Hematopoietic multipotent progenitor cell treated with erythropoietin and hydrocortisone succinate and interleukin-3 and kit ligand, for 17 days (in vitro differentiated cells): ENCODE measurements at regions not wholly inside any gene's neighbourhood (a gene's known extent, or its start where the extent isn't known, plus 50 kb on each side); places are given as distances from the start of the nearest gene placed in this dataset.

ENCODE experiments used
- DNase-seq: peaks from one replicate; pipeline ENCODE4 v3.0.0-alpha.2; 2015; ENCODE audit warnings: low spot score

GRCh38 chr21:16913010-16913409 is 599.8 kb upstream of the CXADR start:
- no peak for DNase-seq

GRCh38 chr21:16928439-16928838 is 584.4 kb upstream of the CXADR start:
- no peak for DNase-seq

DNA sequence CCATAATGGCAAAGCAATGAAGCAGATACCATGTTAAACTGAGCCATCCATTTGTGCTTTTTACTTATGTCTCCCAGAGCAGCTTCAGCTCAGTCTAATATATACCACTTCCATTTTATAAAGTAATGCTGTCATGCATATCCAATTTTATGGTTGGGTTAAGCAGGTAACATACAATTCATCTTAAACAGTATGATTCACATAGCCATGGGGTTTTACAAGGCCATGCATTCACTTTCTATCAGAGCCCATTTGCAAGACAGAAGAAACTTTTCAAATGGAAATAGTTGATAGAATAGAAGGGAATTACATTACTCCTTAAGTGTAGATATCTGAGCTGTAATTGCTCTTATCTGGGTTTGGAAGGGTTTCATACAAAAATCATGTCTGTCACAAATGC is 580.5 kb upstream of the CXADR start:
- DNase-seq, result no peak

DNA sequence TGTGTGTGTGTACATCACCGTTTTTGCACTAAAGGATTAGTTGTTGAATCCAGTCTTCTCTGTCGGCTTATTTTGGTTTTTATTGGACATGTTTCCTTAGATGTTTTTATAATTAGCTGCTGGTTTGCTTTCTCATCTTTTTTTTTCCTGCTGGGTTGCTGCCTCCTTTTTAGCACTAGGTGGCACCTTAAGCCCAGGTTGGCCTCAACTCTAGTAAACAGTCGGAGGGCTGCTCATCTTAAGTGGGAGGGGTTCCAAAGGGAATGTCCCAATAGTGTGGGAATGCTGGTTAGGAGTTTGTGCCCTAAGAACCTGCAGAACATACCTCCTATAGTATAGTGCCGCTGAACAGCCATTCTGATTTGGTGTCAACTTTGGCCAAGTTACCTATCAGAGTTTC is 570.1 kb upstream of the CXADR start:
- DNase-seq, result no peak

DNA sequence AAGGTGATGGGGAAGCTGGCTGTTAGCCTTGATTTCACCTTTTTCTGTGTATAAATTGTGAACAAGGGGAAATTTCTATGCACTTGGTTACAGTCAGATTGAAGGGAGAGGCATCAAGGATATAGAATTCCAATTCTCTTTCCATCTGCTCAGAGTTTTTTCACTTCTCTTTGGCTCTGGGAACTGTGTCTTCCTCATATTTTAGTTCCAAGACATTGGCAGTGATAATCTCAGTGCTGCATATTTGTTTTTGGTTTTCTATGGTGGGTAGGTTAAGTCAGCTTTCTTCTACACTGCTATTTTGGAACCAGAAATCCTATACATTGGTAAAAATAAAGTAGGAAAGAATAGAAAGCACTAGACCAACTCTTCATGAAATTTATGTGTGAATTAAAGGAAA is 569.6 kb upstream of the CXADR start:
- no peak for DNase-seq

DNA sequence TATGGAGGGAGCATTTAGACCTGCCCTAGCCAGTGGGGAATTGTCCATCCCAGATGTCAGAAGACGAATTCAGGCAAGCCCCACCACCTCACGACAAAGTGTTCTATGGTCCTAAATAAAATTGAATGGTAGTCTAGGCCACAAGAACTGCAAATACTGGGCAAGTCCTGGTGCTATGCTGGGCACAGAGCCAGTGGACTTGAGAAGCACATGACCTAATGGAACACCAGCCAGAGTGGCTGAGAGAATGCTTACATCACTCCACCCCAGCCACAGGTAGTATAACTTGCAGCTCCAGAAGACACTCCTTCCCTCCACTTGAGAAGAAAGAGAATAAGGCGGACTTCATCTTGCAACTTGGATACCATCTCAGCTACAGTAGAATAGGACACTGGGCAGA is 567.3 kb upstream of the CXADR start:
- no peak for DNase-seq

- DNase-seq, result no peak
These were observed 556.0 kb upstream of the CXADR start for GRCh38 chr21:16956824-16957223.

DNA sequence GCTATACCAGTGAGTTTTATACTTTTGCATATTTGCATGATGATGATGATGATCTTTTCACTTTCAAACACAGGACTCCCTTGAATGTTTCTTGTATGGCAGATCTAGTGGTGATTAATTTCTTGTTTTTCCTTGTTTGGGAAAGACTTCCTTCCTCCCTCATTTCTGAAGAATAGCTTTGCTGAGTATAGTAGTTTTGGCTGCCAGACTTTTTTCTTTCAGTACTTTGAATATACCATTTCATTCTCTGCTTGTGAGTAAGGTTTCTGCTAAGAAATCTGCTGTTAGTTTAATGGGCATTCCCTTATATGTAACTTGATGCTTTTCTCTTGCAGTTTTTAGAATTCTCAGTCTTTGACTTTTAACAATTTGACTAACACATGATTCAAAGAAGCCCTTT is 547.4 kb upstream of the CXADR start:
- DNase-seq, result no peak

GRCh38 chr21:16968436-16968835 is 544.4 kb upstream of the CXADR start:
- no peak for DNase-seq

DNA sequence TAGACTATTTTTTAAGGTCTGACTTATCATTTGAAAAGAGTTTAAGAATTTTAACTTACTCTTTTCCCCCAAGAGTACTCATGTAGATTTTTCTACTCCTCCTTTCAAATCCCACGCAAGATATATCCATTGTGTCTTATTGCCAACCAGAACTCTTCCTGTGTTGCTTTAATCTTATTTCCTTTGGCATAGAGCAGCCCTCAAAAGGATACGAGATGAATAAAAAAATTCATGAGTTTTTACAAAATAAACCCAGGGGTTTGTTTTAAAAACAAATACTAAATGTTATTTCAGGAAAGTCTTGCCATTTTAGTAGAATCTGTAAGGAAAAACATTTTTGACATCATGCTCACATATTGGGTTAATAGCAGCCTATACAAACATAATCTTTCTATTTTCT is 543.2 kb upstream of the CXADR start:
- DNase-seq, result no peak

GRCh38 chr21:16974060-16974459 is 538.8 kb upstream of the CXADR start:
- DNase-seq, result no peak

DNA sequence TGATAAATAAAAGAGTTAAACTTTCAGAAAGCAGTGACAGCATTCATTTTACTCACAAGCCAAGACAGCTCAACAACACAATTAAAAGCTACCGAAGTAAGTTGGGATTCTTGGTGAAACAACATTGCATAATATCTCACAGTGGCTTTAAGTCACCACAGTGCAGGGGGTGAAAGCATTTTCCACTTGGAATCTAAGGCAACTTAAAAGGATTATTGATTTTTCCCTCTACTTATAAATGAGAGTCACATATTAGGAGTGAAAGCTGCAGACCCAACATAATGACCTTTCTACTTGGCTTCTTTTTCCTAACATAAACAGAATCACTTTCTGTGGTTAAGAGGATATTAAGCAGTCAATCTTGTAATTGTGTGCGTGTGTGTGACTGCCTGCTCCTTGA is 536.6 kb upstream of the CXADR start:
- DNase-seq, result no peak

GRCh38 chr21:16978309-16978895 is 534.4 kb upstream of the CXADR start:
- no peak for DNase-seq

DNA sequence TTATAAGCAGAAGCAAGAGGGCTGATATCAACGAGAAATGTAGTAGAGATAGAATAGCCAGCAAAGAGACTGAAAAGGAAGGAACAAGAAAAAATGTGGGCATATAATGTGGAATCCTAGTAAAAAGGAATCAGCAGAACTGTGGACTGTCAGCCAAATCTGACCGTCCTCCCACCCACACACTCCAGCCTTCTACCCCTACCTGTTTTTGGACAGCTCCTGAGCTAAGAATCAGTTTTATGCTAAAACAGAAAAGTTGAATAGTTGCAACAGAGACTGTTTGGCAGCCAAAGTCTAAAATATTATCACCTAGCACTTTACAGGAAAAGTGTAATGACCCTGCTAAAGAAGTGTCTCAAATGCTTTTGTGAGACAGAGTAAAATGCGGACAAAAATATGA is 533.3 kb upstream of the CXADR start:
- DNase-seq, result no peak

DNA sequence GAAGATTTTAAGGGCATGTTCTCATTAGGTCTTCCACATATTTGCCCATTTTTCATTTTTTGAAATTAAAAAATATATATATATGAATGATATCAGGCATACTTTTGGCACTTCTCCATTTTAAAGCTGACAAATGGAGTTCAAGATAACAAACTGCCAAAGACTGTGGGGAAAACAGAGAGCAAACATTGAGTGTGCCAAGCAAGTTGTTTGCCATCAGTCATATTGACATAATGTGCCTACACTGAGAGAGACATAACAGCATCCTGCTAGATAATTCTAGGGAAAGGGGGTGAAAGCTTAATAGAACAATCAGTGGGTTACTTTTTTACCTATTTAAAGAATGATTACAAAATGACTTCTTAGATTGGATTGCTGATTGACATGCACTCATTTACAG is 529.4 kb upstream of the CXADR start:
- no peak for DNase-seq

DNA sequence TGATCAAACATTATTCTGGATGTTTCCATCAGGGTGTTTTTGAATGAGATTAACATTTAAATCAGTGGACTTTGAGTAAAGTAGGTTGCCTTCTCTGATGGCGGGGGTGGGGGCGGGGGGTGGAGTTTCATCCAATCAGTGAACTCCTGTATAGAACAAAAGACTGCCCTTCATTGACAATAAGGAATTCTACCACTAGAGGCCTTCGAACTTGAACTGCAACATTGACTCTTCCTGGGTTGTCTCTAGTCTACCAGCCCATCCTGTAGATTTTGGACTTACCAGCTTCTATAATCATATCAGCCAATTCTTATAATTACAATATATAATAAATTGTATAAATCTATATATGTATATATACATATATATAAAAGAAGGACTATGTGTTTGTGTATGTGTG is 520.4 kb upstream of the CXADR start:
- DNase-seq, result no peak

GRCh38 chr21:16993416-16994038 is 519.3 kb upstream of the CXADR start:
- DNase-seq, result no peak

- no peak for DNase-seq
These were observed 510.1 kb upstream of the CXADR start for GRCh38 chr21:17002594-17003257.

DNA sequence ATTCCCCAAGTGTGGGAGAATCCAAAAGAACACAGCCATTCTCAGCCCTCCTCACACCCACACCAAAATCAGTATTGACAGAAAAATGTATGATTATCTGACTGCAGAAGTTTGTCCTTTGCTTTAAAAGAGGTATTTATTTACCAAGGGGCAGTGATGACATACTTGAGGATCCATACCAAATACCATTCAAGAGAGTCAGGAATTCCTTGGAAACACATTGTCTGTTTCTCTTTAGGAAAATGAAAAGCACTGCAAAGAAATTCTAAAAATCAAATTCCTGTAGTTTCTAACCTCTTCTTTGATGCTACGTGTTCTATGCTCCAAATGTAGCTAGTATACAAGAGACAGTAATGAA is 509.6 kb upstream of the CXADR start:
- DNase-seq, result no peak

DNA sequence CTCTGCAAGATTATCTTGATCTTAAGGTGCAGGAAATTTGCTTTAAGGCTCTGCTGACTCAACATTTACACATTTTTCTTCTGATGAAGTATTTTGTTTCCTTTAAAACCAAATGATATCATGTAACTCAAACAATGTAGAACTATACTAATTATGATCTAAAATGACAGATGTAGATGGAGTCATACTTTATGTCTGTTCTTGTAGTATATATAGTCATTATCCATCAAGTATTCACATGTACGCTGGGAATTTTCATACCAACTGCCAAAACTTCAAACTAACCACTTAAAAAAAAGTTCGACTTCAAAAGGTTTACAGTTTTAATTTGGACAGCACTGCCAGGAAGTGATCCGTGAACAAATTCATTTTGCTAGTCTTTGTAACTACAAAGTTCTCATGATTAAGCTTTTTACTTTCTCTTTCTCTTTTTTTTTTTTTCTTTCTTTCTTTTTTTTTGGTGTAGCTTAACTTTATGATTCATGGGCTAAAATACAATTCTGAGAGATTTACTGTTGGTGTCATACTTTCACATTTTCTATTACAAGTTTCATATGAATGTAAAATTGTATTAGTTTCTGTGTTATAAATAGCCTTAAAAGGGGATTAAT is 509.0 kb upstream of the CXADR start:
- no peak for DNase-seq

DNA sequence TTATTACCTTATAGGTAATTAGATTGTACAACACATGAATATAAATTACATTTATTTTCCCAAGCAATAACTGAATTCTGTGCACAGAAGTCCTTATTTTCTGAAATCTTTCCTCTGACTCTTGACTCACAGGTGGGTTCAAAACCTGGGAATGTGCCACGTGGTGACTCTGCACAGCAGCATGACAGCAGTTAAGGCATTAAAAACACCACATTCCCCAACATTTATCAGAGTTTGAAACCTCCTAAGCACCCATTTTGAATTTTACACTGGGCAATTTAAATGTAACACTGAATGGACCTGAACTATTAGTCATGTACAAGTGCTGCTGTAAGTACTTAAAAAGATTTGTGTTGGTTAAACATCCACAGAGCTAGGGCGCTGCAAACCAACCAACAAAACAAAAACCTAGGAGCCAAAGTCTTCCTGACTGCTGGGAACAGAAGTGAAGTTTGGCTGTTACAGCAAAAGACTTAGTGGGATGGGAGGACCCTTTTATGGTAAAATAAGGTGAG is 480.6 kb upstream of the CXADR start:
- no peak for DNase-seq

DNA sequence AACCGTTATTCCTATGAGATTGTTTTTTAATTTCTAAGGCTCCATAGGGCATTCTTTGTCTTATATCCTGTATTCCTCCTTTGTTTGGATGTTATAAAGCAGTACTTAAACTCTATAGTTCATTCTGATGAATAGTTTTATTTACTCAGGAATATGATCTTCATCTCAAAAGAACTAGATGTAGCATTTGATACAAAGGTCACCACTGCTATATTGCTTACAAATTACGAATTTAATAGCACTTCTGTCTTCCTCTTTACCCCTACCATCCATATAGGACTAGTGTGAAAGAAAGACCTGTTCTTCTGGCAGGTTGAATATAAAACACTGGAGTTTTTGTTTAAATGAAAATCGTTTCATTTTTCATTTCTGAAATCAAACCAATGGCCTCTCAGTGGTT is 468.1 kb upstream of the CXADR start:
- DNase-seq, result no peak

GRCh38 chr21:17045214-17045853 is 467.5 kb upstream of the CXADR start:
- no peak for DNase-seq
